ENCODE measurements at regions not wholly inside any gene's neighbourhood (a gene's known extent, or its start where the extent isn't known, plus 50 kb on each side); places are given as distances from the start of the nearest gene placed in this dataset.

- TF ChIP-seq CTCF (IDR thresholded peaks at IDR 0.05) = no peak
- no peak for TF ChIP-seq POLR2A (IDR thresholded peaks at IDR 0.05)
These were observed 317.8 kb downstream of the HAO1 start for GRCh38 chr20:7622399-7622961.
